22Rv1 (cell line): ENCODE measurements at regions not wholly inside any gene's neighbourhood (a gene's known extent, or its start where the extent isn't known, plus 50 kb on each side); places are given as distances from the start of the nearest gene placed in this dataset.
"Not testable (repeated sequence)": the region's sequence is repeated elsewhere in the genome, so short reads cannot be mapped to it uniquely, and the experiment has no call there.

Source experiments
- ZFX ChIP-seq: fragments of 450-650 bp; IDR thresholded peaks from 2 replicates; pipeline ENCODE4 v1.6.1; 2017; ENCODE audit warnings: antibody characterized with exemption, borderline replicate concordance
- TF ChIP-seq, protein P1 (sequence below): fragments of 450-650 bp; IDR thresholded peaks from 2 replicates; pipeline ENCODE4 v1.5.1; 2017; ENCODE audit warnings: mild to moderate bottlenecking

- TF ChIP-seq, protein P1, sequence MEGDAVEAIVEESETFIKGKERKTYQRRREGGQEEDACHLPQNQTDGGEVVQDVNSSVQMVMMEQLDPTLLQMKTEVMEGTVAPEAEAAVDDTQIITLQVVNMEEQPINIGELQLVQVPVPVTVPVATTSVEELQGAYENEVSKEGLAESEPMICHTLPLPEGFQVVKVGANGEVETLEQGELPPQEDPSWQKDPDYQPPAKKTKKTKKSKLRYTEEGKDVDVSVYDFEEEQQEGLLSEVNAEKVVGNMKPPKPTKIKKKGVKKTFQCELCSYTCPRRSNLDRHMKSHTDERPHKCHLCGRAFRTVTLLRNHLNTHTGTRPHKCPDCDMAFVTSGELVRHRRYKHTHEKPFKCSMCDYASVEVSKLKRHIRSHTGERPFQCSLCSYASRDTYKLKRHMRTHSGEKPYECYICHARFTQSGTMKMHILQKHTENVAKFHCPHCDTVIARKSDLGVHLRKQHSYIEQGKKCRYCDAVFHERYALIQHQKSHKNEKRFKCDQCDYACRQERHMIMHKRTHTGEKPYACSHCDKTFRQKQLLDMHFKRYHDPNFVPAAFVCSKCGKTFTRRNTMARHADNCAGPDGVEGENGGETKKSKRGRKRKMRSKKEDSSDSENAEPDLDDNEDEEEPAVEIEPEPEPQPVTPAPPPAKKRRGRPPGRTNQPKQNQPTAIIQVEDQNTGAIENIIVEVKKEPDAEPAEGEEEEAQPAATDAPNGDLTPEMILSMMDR: not testable (repeated sequence)
- TF ChIP-seq ZFX: not testable (repeated sequence)
Measured at GRCh38 chr3:151667762-151668161, 66.0 kb upstream of the AADACL2 start.
